ENCODE measurements at regions not wholly inside any gene's neighbourhood (a gene's known extent, or its start where the extent isn't known, plus 50 kb on each side); places are given as distances from the start of the nearest gene placed in this dataset.
"Not testable (repeated sequence)": the region's sequence is repeated elsewhere in the genome, so short reads cannot be mapped to it uniquely, and the experiment has no call there.

- no peak for DNase-seq (ENCODE audit: low read depth)
These were observed 453.5 kb downstream of the GADD45G start for GRCh38 chr9:90058182-90058763.

- no peak for DNase-seq (ENCODE audit: low read depth)
These were observed 454.6 kb downstream of the GADD45G start for GRCh38 chr9:90059436-90059835.

GRCh38 chr9:90060256-90060655 is 455.4 kb downstream of the GADD45G start:
- DNase-seq (ENCODE audit: low read depth), result no peak

GRCh38 chr9:90061187-90061586 is 456.4 kb downstream of the GADD45G start:
- no peak for DNase-seq (ENCODE audit: low read depth)

DNA sequence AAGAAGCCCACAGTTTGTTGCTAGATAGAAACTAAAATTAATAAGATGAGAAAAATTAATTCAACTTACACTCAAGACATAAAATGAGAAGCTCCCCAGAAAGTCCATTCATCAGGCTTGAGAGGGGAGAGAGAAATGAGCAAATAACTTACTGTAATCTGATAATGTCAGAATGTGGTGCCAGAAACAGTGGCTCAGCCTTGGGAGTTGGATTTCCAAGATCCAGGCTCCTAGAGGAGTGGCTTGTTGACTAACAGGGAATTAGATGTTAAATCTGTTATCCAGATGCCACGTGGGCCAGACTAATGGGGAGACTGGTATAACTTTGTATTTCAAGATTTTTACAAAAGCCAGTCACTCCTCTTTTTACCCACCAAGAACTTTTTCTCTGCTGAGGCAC is 458.2 kb downstream of the GADD45G start:
- no peak for DNase-seq (ENCODE audit: low read depth)

DNA sequence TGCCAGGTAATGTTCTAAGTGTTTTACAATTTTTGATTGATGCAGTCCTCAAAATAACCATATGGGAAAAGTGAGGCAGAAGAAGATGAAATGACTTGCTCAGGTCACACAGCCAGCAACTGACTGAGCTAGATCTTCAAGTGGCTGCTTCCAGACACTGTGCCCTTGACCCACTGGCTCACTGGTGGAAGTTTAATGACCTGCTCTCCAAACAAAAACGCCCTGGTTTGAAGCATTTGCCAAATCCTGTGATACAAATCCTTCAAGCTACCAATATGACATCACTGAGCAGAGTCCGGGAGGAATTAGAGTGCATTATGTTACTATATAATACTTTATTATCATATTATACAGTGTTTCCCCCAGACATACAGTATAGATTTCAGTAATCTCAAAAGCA is 459.4 kb downstream of the GADD45G start:
- DNase-seq (ENCODE audit: low read depth), result no peak

GRCh38 chr9:90064971-90065370 is 460.2 kb downstream of the GADD45G start:
- DNase-seq (ENCODE audit: low read depth), result no peak

- no peak for DNase-seq (ENCODE audit: low read depth)
These were observed 461.0 kb downstream of the GADD45G start for GRCh38 chr9:90065851-90066250.

DNA sequence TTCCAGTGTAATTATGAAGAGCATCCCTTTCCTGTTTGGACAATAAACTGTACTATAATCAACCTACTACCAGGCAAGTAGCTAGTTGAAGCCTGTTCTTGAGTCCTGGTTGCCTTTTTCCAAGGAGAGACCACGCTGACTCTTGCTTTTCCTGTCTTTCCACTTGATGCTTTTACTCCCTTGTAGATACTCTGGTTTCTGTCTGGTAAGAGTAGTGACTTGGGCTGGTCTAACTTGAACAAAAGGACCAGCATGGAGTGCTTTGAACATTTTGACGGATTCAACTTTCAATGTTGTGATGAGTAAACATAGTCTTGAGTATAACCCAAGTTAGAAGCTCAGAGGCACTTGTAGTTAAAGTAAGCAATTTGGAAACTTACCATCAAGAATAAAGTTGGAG is 464.3 kb downstream of the GADD45G start:
- DNase-seq (ENCODE audit: low read depth), result no peak

DNA sequence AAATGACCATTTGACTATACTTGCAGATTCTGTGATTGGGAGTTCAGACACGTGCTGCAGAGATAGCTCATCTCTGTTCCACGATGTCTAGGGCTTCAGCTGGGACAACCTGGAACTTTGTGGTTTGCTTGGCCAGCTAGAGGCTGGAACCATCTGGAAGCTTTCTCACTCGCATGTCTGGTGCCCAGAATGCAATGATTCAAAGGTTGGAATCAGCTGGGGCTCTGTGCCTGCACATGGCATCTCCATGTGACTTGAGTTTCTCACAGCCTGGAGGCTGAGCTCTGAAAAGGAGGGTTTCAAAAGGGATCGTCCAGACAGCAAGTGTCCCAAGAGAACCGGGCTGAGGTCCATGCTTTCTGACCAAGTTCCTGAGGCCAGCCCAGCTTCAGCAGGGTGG is 465.2 kb downstream of the GADD45G start:
- DNase-seq (ENCODE audit: low read depth), result no peak

DNA sequence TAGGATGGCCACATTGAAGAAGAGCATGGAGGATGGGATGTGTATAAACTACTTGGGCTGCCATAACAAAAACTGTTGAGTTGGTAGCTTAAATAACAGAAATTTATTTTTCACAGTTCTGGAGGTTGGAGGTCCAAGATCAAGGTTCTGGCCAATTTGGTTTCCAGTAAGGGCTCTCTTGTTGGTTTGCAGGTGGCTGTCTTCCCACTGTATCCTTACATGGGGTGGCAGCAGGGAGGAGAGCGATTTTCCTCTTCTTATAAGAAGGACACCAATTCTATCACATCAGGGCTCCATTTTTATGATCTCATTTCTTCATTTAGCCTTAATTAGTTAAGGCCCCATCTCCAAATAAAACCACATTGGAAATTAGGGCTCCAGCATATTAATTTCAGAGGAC is 465.7 kb downstream of the GADD45G start:
- no peak for DNase-seq (ENCODE audit: low read depth)

DNA sequence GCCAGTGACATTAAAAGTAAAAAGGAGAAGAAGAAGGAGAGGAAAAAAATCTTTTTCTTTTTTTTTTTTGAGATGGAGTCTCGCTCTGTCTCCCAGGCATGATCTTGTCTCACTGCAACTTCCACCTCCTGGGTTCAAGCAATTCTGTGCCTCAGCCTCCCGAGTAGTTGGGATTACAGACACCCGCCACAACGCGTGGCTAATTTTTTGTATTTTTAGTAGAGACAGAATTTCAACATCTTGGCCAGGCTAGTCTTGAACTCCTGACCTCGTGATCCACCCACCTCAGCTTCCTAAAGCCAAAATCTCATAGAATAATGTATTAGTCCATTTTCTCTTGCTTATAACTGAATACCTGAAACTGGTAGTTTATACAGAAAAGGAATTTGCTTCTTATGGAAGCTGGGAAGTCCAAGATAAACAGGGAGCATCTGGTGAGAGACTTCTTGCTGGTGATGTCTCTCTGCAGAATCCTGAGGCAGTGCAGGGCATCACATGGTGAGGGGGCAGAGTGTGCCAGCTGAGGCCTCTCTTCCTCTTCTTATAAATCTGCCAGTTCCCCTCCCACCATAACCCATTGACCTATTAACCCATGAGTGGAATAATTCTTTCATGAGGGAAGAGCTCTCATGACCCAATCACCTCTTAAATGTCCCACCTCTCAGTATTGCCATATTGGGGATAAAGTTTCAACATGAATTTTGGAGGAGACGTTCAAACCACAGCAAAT is 466.3 kb downstream of the GADD45G start:
- DNase-seq (ENCODE audit: low read depth), result no peak

DNA sequence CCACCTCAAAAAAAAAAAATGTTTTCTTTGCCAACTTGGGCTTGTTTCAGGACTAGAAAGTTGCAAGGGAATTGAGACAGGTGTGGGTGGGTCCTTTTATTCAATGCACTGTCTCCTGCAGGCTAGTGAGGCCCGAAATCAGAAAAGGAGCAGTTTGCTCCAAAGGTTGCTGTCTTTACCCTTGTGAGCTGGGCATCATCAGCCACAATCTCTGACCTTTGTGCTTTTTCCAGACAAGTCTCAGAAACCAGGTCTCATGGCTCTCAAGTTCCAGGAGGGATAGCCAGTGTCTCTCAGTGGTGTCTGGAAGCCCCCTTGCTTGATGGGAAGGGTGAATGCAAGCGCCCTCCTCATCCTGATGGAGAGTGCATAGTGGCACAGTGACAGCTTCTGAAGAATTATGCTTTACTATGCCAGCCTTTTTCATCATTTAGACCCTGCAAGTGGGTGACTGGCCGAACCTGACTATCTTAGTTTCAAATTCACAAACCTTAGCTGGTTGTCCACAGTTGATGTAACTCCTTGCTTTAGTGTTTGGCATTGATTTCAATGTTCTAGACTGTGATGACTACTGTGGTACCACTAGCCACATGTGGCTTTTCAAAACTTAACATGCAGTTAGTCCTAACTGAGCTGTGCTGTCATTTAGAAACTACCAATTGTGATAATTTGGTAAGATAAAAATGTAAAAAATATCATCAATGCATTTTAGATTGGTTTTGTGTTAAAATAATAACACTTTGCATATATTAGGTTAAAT is 468.6 kb downstream of the GADD45G start:
- no peak for DNase-seq (ENCODE audit: low read depth)

DNA sequence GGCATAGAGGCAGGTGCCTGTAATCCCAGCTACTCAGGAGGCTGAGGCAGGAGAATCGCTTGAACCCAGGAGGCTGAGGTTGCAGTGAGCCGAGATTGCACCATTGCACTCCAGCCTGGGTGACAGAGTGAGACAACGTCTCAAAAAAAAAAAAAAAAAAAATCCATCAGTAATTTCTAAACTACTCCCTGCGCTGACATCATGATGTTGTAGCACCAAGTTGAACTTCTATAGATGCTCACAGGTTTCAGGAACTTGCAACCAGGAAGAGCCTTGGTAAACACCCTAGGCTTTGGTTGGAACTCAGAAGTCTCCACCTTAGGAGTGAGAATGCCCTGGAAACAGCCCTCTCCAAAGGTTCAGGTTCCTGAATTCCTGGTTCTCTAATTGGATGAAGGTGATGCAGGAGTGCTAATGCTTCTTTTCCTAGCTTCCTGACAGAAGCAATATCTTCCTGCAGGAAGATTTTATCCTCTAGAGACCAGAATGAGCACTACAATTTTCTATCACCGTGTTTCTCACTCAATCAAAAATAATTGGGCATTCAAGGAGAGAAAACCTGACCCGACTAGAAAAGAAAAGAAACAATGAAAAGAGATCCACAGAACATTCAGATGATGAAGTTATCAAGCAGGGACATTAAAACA is 469.6 kb downstream of the GADD45G start:
- DNase-seq (ENCODE audit: low read depth), result no peak

GRCh38 chr9:90077598-90077997 is 472.8 kb downstream of the GADD45G start:
- DNase-seq (ENCODE audit: low read depth), result not testable (repeated sequence)

GRCh38 chr9:90078988-90079421 is 474.2 kb downstream of the GADD45G start:
- DNase-seq (ENCODE audit: low read depth), result no peak

- no peak for DNase-seq (ENCODE audit: low read depth)
These were observed 480.8 kb downstream of the GADD45G start for GRCh38 chr9:90085633-90086032.

DNA sequence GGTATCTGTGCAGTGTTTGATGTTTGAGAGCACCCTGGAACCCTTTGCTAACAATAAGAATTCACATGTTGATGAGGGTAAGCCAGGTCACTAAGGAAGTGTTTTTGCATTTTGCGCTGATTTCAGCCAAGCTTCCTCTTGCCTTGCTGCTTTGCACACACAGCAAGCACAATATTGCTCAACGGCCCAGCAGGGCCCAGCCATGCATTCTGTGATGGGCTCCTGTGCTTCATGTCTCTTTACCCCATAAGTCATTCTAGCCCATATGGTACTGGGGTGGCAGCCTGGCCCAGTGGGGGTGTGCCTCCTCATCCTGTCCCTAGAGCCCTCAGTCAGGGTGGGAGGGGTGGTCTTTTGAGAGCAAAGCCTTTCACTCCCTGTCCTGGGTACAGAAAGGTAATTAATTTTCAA is 481.3 kb downstream of the GADD45G start:
- no peak for DNase-seq (ENCODE audit: low read depth)

GRCh38 chr9:90088434-90088833 is 483.6 kb downstream of the GADD45G start:
- no peak for DNase-seq (ENCODE audit: low read depth)

- no peak for DNase-seq (ENCODE audit: low read depth)
These were observed 484.0 kb downstream of the GADD45G start for GRCh38 chr9:90088856-90089255.

DNA sequence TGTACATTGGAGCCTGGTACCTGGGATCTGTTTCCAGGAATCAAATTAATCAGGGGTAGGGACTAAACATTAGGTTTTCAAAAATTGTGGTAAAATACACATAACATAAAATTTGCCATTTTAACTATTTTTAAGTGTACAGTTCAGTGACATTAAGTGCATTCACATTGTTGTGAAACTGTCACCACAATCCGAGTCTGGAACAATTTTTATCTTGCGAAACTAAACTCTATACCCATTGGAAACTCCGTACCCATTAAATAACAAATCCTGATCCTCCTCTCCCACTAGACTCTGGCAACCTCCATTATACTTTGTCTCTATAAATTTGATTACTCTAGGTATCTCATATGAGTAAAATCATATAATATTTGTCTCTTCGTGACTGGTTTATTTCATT is 486.2 kb downstream of the GADD45G start:
- DNase-seq (ENCODE audit: low read depth), result no peak

- no peak for DNase-seq (ENCODE audit: low read depth)
These were observed 487.7 kb downstream of the GADD45G start for GRCh38 chr9:90092508-90092907.

GRCh38 chr9:90095682-90096081 is 490.9 kb downstream of the GADD45G start:
- DNase-seq (ENCODE audit: low read depth), result no peak

All from T follicular helper cell (primary cell).